OCI-LY3 (cell line): ENCODE measurements at regions not wholly inside any gene's neighbourhood (a gene's known extent, or its start where the extent isn't known, plus 50 kb on each side); places are given as distances from the start of the nearest gene placed in this dataset.

Experiments used
- CTCF ChIP-seq: fragments of 200-600, 300-600 bp; sonication (generic); IDR thresholded peaks from 2 replicates; pipeline ENCODE4 v1.5.1; 2014; ENCODE audit warnings: antibody characterized with exemption, low read length, low read depth
- EZH2phosphoT487 ChIP-seq: fragments of 200-600 bp; shearing (Covaris generic); IDR thresholded peaks from 2 replicates; pipeline ENCODE4 v1.6.1; 2018; ENCODE audit warnings: antibody characterized with exemption, mixed run types, low read depth

- TF ChIP-seq CTCF = no peak
- TF ChIP-seq EZH2phosphoT487 = no peak
These were observed 116.6 kb downstream of the MRPL14 start for GRCh38 chr6:44010411-44011349.
